ENCODE measurements at regions not wholly inside any gene's neighbourhood (a gene's known extent, or its start where the extent isn't known, plus 50 kb on each side); places are given as distances from the start of the nearest gene placed in this dataset.
A peak's percentile ranks its signal among the peaks of the same experiment; 100 is the strongest.

DNA sequence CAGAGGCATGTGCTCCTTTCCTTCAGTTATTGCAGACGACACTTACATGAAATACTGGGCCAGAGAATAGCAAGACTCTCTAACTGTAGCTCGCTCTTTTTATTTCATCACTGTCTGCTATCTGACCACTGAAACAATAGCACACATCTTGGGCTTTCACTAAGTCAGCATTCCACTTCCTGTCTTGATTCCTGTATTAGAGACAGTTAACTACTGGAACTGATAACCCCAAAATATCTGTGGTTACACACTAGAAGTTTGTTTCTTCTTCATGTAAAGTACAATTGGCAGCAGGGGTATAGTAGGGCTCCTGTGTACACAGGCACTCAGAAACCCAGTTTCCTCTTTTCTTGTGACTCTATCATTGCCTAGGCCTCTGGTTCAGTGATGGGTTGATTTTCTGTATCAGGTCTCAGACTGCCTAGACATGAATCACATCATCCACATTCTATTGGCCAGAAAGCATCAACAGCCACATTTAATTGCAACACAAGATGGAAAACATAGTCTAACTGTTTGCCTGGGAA is 230.2 kb upstream of the CD96 start:
- no peak for DNase-seq (ENCODE audit: low read depth in 1 of 2, low spot score in 1 of 2)

GRCh38 chr3:111314181-111314873 is 227.7 kb upstream of the CD96 start:
- DNase-seq (ENCODE audit: low read depth in 1 of 2, low spot score in 1 of 2): no peak

DNA sequence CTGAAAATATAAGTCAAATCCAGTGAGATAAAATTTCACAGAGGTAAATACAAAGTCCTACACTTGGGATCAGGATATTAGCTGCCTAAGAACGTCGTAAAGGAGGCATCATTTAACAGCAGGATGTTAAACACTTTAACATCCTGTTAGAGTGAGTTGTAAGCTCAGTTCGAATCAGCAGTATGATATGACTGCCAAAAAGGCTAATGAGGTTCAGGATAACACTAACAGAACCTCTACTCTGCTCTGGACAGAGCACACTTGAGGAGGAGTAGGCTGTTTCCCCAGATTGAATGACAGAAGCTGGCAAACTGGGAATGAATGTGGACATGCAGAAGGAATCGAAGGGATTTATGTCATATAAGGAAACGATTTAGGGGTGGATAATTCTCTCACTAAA is 227.1 kb upstream of the CD96 start:
- DNase-seq (ENCODE audit: low read depth in 1 of 2, low spot score in 1 of 2): no peak

DNA sequence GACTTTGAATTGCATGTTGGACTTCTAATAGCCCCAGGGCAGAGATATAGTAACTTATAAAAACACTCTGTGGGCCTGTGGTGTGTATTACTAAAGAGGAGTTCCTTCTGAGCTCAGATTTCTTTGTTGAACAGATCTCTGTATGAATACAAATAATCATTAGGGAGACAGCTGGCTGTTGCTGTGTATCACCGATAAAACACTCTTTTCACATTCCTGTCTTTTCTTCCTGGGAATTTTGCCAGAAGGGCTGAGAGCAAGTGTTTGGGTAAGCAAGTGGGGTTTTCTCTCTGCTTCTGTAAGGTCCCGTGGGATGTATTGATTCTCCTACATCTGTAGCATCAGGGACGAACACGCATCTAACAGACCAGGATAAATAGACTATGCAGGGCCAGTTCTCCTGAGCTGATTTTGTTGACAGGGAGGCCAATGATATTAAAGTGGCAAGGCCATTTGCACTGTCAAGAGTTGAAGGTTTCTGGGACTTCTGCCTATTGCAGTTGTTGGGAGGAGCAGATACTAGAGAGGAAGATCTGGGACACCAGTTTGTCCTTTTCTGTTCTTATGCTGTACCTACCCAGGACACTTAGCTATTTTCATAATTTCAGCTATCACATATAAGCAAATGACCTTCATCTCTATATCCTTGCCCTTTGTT is 225.9 kb upstream of the CD96 start:
- DNase-seq (ENCODE audit: low read depth in 1 of 2, low spot score in 1 of 2): no peak

GRCh38 chr3:111318289-111318688 is 223.7 kb upstream of the CD96 start:
- DNase-seq (ENCODE audit: low read depth in 1 of 2, low spot score in 1 of 2): no peak

DNA sequence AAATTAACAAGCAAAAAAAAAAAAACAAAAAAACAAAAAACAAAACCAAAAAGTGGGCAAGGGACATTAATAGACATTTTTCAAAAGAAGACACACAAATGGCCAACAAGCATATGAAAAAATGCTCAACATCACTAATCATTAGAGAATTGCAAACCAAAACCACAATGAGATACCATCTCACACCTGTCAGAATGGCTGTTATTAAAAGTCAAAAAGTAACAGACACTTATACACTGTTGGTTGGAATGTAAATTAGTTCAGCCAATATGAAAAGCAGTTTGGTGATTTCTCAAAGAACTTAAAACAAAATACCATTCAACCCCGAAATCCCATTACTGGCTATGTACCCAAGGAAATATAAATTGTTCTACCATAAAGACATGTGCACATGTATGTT is 222.4 kb upstream of the CD96 start:
- DNase-seq (ENCODE audit: low read depth in 1 of 2, low spot score in 1 of 2): no peak

DNA sequence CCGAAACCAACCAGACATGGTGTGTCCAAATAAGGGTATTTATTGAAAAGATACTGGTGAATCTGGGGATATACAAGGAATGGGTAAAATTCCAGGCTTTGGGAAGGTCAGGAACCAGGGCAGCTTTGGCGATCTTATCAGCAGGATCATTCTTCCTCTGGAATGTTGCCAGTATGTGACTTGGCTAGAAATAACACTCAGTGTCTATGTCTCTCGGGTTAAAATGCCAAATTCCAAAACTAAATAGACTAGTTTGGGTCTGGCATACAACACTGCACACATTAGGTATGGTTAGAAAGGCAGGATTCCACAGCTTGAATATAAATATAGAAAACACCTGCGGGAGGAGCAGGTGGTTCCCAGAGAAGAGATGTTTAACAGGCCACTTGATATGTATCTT is 220.2 kb upstream of the CD96 start:
- no peak for DNase-seq (ENCODE audit: low read depth in 1 of 2, low spot score in 1 of 2)

DNA sequence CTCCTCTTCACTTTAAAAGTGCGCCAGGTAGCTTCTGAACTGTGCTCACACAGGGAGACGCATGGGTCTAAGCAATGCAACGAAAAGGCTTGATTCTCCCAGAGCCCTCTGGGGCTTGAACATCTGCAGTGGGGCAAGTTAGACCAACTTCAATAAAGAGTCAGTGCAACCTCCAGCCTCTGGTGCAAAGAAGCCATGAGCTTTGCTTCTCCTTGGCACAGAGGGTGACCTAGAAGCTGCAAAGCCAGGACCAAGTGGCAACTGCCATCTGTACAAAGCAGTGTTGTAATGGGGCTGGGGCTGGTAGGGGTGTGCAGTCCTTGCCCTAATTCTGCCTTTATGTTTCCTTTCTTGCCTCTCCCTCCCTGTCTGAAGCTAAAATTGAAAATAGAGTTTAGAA is 219.0 kb upstream of the CD96 start:
- DNase-seq (ENCODE audit: low read depth in 1 of 2, low spot score in 1 of 2): no peak

- DNase-seq (ENCODE audit: low read depth in 1 of 2, low spot score in 1 of 2): no peak
Observed at GRCh38 chr3:111324151-111324550, 217.8 kb upstream of the CD96 start.

- no peak for DNase-seq (ENCODE audit: low read depth in 1 of 2, low spot score in 1 of 2)
Observed at GRCh38 chr3:111324645-111325044, 217.4 kb upstream of the CD96 start.

GRCh38 chr3:111325160-111325718 is 216.8 kb upstream of the CD96 start:
- DNase-seq (ENCODE audit: low read depth in 1 of 2, low spot score in 1 of 2): no peak

DNA sequence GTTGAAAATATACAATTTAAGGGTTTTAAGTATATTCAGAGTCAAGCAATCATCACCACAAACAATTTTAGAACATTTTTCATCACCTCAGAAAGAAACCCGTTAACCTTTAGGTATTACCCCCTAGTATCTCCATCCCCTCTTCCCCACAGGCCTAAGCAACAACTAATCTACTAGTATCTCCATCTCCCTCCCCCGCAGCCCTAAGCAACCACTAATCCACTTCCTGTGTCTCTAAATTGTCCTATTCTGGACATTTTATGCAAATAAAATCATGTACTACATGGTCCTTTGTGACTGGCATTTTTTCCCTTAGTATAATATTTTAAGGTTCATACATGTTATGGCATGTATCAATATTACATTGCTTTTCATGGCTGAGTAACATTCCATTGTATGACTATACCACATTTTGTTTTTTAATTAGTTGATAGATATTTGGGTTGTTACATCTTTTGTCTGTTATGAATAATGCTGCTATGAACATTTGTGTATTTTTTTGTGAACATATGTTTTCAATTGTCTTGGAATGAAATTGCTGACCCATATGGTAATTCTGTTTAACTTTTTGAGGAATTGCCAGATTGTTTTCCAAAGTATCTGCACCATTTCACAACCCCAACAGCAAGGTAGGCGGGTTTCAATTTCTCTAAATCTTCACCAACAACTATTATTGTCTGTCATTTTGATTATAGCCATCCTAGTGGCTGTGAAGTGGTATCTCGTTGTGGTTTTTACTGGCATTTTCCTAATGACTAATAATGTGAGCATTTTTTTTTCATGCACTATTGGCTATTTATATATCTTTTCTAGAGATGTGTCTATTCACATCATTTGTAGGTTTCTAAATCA is 215.6 kb upstream of the CD96 start:
- DNase-seq (ENCODE audit: low read depth in 1 of 2, low spot score in 1 of 2): no peak

GRCh38 chr3:111331306-111331705 is 210.7 kb upstream of the CD96 start:
- DNase-seq (ENCODE audit: low read depth in 1 of 2, low spot score in 1 of 2): no peak

- no peak for DNase-seq (ENCODE audit: low read depth in 1 of 2, low spot score in 1 of 2)
Observed at GRCh38 chr3:111331912-111332311, 210.1 kb upstream of the CD96 start.

DNA sequence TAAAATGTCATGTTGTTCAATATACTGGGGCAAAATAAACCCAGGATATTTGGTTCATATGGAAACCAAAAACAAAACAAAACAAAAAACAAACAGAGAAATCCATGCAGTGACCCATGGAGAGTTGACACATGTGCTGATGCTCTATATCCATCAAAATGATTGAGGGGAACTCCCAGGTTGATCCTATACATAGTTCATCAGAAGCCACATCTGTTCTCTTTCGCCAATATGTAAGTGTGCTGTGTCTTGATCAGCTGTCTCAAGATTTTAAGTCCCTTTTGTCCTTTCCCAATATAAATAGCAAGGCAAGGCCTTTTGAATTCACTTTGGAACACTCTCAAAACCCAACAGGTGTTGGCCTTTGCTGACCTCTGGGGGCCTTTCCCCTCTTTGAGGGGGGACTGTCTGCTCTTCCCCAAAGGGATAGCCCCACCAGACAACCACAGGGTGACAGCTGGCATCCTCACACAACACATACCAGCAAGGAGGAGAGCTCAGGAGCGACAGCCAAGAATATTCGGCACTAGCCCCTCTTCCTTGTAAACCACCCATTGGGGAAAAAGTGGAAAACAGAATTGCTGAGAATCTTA is 209.4 kb upstream of the CD96 start:
- DNase-seq (ENCODE audit: low read depth in 1 of 2, low spot score in 1 of 2): no peak

DNA sequence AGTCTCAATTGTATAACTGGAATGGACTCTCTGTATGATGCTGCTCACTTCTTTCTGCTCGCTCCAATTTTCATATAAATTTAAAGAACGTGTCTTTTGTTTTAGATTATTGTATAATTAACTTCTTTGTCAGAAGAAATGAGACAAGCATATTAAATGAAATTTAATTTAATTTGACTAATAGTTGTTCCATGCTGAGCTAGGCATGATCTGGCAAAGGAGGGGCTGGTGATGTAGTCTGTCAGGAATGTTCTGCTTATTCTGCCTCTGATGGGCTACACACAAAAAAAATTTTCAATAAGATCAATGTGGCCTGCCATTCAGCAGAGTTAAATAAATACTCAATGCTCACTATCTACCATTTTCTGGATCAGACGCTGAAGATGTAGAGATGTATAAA is 208.4 kb upstream of the CD96 start:
- no peak for DNase-seq (ENCODE audit: low read depth in 1 of 2, low spot score in 1 of 2)

- no peak for DNase-seq (ENCODE audit: low read depth in 1 of 2, low spot score in 1 of 2)
Observed at GRCh38 chr3:111335512-111336303, 206.3 kb upstream of the CD96 start.

DNA sequence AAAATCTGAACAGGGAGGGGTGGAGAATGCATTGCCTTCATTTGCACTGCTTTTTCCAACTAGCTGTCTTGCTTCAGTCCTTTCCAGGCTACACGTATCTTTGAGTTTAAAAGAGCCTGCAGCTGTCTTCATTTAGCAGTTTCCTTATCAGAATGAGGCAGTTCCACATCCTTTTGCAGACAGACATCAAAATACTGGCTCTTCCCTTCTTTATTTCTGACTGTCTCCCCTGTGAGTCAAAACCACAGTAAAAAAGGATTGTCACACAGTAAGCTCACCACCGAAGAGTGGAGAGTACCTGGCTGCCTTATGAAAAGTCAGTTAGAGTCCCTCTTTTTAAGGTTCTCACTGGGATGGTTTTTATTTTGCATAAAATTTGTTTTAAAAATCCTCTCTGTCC is 205.5 kb upstream of the CD96 start:
- DNase-seq (ENCODE audit: low read depth in 1 of 2, low spot score in 1 of 2): no peak

DNA sequence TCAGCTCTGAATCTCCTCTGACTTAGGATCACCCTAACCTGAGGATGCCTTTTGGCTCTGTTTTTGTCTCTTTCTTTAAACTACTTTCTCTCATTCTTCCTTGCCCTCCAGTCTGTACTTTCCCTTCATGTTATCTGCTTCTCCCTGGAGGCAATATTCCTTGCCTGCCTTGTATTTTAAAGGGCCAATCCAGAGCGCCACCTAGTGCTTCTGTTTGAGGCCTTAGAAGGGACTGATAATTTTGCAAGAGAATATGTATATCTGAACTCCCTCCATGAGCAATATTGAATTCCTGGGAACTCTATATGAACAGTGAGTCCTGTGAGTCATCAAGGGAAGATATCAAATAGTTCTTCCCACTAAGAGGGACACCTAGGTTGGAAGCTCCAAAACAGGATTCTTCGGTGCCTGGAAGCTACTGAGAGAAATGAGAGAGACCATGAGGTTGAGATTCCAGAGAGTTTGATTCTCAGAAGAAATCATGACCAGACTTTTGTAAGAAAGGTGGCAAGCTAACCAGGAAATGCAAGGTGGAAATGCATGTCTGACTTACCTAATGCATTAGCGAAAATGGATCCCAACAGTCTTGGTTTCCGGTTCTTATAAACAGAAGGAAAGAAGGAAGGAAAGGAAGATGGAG is 203.8 kb upstream of the CD96 start:
- DNase-seq (ENCODE audit: low read depth in 1 of 2, low spot score in 1 of 2): peak in 1 of 2 donors; percentile 1

GRCh38 chr3:111339017-111339416 is 203.0 kb upstream of the CD96 start:
- no peak for DNase-seq (ENCODE audit: low read depth in 1 of 2, low spot score in 1 of 2)

Data from activated T-helper 1 cell treated with anti-CD3 and anti-CD28 coated beads, Interleukin-2, amount 50 U/mL, for 16 hours (primary cell).